ENCODE measurements at regions not wholly inside any gene's neighbourhood (a gene's known extent, or its start where the extent isn't known, plus 50 kb on each side); places are given as distances from the start of the nearest gene placed in this dataset.

GRCh38 chr6:85193339-85193738 lies 256.5 kb upstream of the NT5E start:
- intact Hi-C loops (cut with DNase I), result no loop called here
- Histone ChIP-seq H3K27me3 (no peaks in the 10 kb centered on the region), H3K4me3 (no peak overlapping the region), H3K36me3 (no peaks in the 10 kb centered on the region), H3K4me1 (ENCODE audit: insufficient read depth) (no peaks in the 10 kb centered on the region), H3K9me3 (no peaks in the 10 kb centered on the region), H3K27ac (no peak overlapping the region)
- no peak for TF ChIP-seq EP300 (IDR thresholded peaks at IDR 0.05)
- 51 to 59% (median 52%) methylated on average over 3 of the region's 3 CpGs for WGBS, 3 donors
- DNase-seq, result no peak

- Histone ChIP-seq H3K9me3 (no peaks in the 10 kb centered on the region), H3K27me3 (no peaks in the 10 kb centered on the region), H3K36me3 (no peaks in the 10 kb centered on the region), H3K4me3 (no peak overlapping the region), H3K27ac (no peak overlapping the region), H3K4me1 (ENCODE audit: insufficient read depth) (no peaks in the 10 kb centered on the region)
- WGBS, 3 donors, result 37 to 79% (median 76%) methylated on average over 4 of the region's 4 CpGs
- TF ChIP-seq EP300 (IDR thresholded peaks at IDR 0.05) (no peak), CTCF (IDR thresholded peaks at IDR 0.05) (no peak), POLR2A (IDR thresholded peaks at IDR 0.05) (no peak)
- DNase-seq, result no peak
- intact Hi-C loops (cut with DNase I), result no loop called here
Measured at GRCh38 chr6:85192596-85192995, 257.3 kb upstream of the NT5E start.

DNA sequence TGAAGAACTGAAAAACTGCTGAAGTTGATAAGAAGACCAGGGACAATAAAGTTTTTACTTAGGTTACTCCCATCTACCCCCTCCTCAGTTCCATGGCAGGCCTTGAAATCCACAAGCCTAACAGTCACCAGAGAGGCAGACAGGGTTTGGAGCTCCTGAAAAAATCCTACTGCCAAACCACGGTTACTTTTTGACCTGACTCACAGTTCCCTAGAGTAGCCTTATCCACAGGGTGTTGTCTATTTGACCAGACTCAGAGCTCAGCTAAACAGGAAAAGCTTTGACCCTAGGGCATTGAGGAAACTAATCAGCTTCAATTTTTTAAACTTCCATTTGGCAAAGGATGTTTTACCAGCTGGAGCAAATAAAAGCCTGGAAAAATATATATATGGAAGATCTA lies 257.7 kb upstream of the NT5E start:
- Histone ChIP-seq H3K4me1 (ENCODE audit: insufficient read depth) (no peaks in the 10 kb centered on the region), H3K36me3 (no peaks in the 10 kb centered on the region), H3K27me3 (no peaks in the 10 kb centered on the region), H3K9me3 (no peaks in the 10 kb centered on the region), H3K27ac (no peak overlapping the region), H3K4me3 (no peak overlapping the region)
- DNase-seq, result no peak
- TF ChIP-seq CTCF (IDR thresholded peaks at IDR 0.05) (no peak), EP300 (IDR thresholded peaks at IDR 0.05) (no peak), POLR2A (IDR thresholded peaks at IDR 0.05) (no peak)
- intact Hi-C loops (cut with DNase I), result no loop called here
- WGBS, 3 donors, result 33 to 53% (median 46%) methylated on average over 1 of the region's 1 CpG

GRCh38 chr6:85191656-85192055 lies 258.2 kb upstream of the NT5E start:
- H3K9me3 ChIP-seq, result no peaks in the 10 kb centered on the region
- 34 to 58% (median 41%) methylated on average over 2 of the region's 2 CpGs for WGBS, 3 donors
- H3K27ac ChIP-seq, result no peak overlapping the region
- H3K4me3 ChIP-seq, result no peak overlapping the region
- DNase-seq, result no peak
- intact Hi-C loops (cut with DNase I), result no loop called here
- H3K27me3 ChIP-seq, result no peaks in the 10 kb centered on the region
- H3K36me3 ChIP-seq, result no peaks in the 10 kb centered on the region
- TF ChIP-seq EP300 (IDR thresholded peaks at IDR 0.05) (no peak), CTCF (IDR thresholded peaks at IDR 0.05) (no peak), POLR2A (IDR thresholded peaks at IDR 0.05) (no peak)
- no peaks in the 10 kb centered on the region for H3K4me1 ChIP-seq (ENCODE audit: insufficient read depth)

- Histone ChIP-seq H3K9me3 (no peaks in the 10 kb centered on the region), H3K36me3 (no peaks in the 10 kb centered on the region), H3K27ac (no peak overlapping the region), H3K4me1 (ENCODE audit: insufficient read depth) (no peaks in the 10 kb centered on the region), H3K4me3 (no peak overlapping the region), H3K27me3 (no peaks in the 10 kb centered on the region)
- WGBS, 3 donors, result 50 to 61% (median 54%) methylated on average over 1 of the region's 1 CpG
- intact Hi-C loops (cut with DNase I), result no loop called here
- TF ChIP-seq POLR2A (IDR thresholded peaks at IDR 0.05) (no peak), EP300 (IDR thresholded peaks at IDR 0.05) (no peak), CTCF (IDR thresholded peaks at IDR 0.05) (no peak)
- DNase-seq, result no peak
Measured at GRCh38 chr6:85186546-85187175, 263.2 kb upstream of the NT5E start.

Data from ovary (tissue), 7 donors.